Liver (tissue), 3 donors: ENCODE measurements at regions not wholly inside any gene's neighbourhood (a gene's known extent, or its start where the extent isn't known, plus 50 kb on each side); places are given as distances from the start of the nearest gene placed in this dataset.

Source experiments
- TAF1 ChIP-seq: conservative IDR thresholded peaks from 2 replicates; pipeline ENCODE4 v1.6.1; 2016; ENCODE audit warnings: antibody characterized with exemption, mild to moderate bottlenecking
- TF ChIP-seq, protein P1 (sequence below): fragments of 150-350 bp; IDR thresholded peaks from 2 replicates; pipeline ENCODE4 v1.5.1; 2017; ENCODE audit warnings: improper control_type of control experiment, low read depth, low read length; ENCODE audit not compliant: missing input control
- TF ChIP-seq, protein P2 (sequence below): IDR thresholded peaks from 2 replicates; pipeline ENCODE4 v1.6.1; 2016; ENCODE audit warnings: antibody characterized with exemption, mild to moderate bottlenecking
- donor health status: healthy.
- donor health status: healthy.

DNA sequence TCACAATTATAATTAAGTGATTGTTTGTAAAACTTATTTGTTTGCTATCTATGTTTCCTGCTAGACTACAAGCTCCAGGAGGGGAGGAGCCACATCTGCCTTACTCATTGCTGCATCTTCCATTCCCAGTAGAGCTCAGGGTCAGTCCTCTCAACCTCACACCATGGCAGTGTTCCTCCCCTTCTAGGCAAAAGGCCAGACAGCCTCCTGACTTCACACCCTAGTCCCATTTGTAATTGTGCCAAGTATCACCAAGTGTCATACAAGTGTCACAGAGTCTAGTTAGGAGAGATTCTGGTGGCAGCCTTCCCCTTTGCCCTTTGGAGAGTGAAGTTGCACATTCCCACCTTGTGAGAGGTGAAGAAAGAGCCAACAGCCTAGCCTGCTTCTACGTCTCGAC, 490.4 kb downstream of the INSC start:
- TF ChIP-seq, protein P1, sequence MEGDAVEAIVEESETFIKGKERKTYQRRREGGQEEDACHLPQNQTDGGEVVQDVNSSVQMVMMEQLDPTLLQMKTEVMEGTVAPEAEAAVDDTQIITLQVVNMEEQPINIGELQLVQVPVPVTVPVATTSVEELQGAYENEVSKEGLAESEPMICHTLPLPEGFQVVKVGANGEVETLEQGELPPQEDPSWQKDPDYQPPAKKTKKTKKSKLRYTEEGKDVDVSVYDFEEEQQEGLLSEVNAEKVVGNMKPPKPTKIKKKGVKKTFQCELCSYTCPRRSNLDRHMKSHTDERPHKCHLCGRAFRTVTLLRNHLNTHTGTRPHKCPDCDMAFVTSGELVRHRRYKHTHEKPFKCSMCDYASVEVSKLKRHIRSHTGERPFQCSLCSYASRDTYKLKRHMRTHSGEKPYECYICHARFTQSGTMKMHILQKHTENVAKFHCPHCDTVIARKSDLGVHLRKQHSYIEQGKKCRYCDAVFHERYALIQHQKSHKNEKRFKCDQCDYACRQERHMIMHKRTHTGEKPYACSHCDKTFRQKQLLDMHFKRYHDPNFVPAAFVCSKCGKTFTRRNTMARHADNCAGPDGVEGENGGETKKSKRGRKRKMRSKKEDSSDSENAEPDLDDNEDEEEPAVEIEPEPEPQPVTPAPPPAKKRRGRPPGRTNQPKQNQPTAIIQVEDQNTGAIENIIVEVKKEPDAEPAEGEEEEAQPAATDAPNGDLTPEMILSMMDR: no peak
- TF ChIP-seq, protein P2, sequence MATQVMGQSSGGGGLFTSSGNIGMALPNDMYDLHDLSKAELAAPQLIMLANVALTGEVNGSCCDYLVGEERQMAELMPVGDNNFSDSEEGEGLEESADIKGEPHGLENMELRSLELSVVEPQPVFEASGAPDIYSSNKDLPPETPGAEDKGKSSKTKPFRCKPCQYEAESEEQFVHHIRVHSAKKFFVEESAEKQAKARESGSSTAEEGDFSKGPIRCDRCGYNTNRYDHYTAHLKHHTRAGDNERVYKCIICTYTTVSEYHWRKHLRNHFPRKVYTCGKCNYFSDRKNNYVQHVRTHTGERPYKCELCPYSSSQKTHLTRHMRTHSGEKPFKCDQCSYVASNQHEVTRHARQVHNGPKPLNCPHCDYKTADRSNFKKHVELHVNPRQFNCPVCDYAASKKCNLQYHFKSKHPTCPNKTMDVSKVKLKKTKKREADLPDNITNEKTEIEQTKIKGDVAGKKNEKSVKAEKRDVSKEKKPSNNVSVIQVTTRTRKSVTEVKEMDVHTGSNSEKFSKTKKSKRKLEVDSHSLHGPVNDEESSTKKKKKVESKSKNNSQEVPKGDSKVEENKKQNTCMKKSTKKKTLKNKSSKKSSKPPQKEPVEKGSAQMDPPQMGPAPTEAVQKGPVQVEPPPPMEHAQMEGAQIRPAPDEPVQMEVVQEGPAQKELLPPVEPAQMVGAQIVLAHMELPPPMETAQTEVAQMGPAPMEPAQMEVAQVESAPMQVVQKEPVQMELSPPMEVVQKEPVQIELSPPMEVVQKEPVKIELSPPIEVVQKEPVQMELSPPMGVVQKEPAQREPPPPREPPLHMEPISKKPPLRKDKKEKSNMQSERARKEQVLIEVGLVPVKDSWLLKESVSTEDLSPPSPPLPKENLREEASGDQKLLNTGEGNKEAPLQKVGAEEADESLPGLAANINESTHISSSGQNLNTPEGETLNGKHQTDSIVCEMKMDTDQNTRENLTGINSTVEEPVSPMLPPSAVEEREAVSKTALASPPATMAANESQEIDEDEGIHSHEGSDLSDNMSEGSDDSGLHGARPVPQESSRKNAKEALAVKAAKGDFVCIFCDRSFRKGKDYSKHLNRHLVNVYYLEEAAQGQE: no peak
- TF ChIP-seq TAF1: no peak
